Urothelium cell line (cell line): ENCODE measurements at regions not wholly inside any gene's neighbourhood (a gene's known extent, or its start where the extent isn't known, plus 50 kb on each side); places are given as distances from the start of the nearest gene placed in this dataset.
"Not testable (repeated sequence)": the region's sequence is repeated elsewhere in the genome, so short reads cannot be mapped to it uniquely, and the experiment has no call there.

Source experiments
- DNase-seq: peaks from one replicate; pipeline ENCODE4 v3.0.0; 2011; ENCODE audit warnings: low spot score, mixed read lengths
- FAIRE-seq: peaks from 2 replicates; lab custom pipeline; 2011; peaks lifted over from hg19 to GRCh38; lab: Jason Lieb, UNC

DNA sequence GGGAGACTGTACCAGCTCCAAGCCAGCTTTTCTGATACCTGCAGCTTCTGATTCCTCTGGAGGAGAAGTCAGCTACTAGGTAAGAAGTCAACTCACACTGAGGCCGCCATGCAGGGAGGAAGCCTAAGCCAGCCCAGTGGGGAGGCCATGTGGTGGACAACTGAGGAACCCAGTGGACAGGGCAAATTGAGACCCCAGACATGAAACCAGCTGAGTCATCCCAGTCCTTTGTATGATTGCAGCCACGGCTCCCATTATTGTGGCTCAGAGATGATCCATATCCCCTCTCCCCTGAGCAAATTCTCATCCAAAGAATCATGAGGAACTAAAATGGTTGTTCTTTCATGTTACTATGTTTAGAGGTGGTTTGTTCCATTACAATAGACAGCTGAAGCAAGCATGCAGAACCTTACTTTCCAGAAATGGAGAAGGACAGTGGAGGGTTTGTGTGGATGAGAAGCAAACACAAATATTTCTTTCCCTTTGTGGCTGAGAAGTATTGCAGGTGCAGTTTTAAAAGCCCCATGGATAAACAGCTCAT is 1147.3 kb upstream of the TMEM132C start:
- FAIRE-seq: no peak
- DNase-seq: no peak

DNA sequence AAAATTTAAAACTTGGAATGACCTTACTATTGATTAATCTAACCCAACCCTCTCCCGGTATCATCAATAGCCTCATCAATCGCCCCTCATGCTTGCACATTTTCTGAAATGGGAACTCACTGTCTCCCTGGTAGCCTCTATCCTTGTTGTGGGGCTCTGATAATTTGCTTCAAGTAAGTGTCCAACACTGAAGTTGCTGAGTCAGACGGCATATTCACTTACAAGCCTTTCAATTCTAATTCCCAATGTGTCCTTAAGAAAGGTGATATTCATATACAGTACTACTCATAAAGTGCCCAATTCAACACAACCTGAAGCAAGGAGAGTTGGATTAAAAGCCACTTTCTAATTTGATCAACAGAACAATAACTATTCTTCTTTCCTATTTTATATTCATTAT is 1146.1 kb upstream of the TMEM132C start:
- no peak for FAIRE-seq

DNA sequence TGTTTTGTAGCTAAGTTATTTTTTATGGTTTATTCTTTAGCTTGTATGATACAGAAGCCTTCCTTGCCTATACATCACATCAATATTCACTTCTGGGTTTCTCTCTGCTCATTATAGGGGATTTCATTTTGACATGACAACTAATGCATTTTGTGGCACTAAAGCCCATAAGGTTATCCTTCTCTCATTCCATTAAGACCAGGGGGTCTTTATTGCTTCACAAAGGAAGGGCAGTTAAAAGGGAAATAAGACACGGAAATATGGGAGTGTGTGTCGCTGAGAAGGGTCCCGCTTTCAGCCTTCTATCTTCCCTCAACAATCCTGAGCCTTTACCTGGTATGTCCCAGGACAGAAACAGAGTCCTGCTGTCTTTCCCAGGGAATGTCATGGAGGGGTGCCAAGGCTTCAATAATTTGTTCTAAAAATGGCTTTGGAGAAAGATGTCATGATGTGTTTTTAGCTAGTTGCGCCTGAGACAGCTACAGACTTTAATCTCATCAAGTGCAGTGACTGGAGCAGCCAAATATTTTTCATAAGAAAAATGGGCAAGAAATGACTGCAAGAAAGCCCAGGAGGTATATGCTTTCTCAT is 1145.4 kb upstream of the TMEM132C start:
- FAIRE-seq: no peak

More for the DNA sequence above, 1146.1 kb upstream of the TMEM132C start:
- no peak for DNase-seq

DNA sequence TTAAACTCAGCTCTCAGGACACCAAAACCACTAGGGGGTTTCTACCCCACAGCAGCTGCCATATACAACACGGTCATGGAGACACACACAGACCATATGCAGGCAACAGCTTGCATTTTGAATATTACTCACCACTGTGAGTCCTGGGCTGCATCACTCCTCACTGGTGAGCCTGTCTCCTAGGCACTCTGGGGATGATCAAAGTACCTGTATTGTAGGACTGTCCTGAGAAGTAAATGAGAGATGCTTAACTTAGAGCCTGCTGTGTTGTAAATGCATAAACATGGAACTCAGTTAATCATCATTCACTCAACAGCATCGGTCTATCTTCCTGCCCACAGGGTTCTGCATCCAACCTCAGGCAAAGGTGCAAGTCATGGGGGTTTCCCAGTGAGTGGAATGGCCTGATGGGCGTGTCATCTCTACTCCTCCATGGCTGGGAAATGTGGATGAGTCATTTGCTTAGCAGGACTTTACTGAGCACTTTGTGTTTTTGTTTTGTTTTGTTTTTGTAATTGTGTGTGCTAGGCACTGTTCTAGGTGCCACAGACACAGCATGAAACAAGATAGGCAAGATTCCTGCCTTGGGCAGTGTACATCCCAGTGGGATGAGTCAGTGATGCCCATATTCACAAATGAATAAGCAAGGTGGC is 1141.2 kb upstream of the TMEM132C start:
- DNase-seq (peak; percentile 82), FAIRE-seq (peak; percentile 42)

More for the DNA sequence above, 1145.4 kb upstream of the TMEM132C start:
- DNase-seq: no peak

DNA sequence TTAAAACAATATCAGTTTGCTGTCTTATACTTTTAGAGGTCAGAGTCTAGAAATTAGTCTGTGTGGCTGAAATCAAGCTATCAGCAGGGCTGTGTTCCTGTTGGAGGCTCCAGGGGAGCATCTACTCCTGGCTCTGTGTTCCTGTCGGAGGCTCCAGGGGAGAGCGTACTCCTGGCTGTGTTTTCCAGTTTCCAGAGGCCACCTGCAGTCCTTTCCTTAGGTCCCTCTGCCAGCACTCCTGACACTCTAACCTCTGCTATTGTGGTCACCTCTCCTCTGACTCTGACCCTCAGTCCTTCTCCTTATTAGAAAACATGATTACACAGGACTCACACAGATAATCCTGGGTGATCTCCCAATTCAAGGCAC is 1140.7 kb upstream of the TMEM132C start:
- DNase-seq (no peak), FAIRE-seq (no peak)

DNA sequence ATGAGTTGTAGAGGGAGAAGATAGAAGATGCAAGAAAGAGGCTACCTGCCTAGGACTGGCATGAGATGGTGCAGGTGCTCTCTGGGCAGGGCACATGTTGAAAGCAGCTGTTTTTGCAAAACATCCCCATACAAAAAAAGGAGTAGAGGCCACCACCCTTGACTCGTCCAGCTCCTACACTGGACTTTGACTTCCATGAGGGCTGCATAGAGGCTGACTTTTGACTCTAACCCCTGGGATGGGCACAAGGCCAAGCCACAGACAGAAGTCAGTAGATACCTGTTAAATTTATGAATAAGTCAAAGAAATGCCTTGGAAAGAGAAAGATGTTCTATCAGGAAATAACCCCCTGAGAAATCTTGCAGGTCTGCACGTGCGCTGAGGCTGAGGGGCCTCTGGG is 1139.1 kb upstream of the TMEM132C start:
- FAIRE-seq: no peak
- DNase-seq: no peak

DNA sequence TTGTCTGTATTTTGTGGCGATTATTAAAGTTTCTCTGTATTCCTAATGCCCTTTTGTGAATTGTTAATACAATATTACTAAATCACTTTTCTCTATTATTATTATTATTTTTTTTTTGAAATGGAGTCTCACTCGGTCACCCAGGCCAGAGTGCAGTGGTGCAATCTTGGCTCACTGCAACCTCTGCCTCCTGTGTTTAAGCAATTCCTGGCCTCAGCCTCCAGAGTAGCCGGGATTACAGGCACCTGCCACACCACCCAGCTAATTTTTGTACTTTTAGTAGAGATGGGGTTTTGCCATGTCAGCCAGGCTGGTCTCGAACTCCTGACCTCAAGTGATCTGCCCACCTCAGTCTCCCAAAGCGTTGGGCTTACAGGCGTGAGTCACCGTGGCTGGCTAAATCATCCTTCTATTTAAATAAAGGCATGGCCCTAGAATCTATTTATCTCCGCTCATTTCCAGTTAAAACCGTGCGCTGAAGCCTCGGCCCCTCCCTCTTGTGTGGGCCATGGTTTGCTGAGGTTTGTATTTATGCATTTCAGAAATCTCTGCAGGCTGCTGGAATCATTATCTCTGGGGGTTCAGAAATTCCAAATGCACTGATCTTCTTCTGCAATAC is 1136.4 kb upstream of the TMEM132C start:
- DNase-seq (no peak), FAIRE-seq (no peak)

DNA sequence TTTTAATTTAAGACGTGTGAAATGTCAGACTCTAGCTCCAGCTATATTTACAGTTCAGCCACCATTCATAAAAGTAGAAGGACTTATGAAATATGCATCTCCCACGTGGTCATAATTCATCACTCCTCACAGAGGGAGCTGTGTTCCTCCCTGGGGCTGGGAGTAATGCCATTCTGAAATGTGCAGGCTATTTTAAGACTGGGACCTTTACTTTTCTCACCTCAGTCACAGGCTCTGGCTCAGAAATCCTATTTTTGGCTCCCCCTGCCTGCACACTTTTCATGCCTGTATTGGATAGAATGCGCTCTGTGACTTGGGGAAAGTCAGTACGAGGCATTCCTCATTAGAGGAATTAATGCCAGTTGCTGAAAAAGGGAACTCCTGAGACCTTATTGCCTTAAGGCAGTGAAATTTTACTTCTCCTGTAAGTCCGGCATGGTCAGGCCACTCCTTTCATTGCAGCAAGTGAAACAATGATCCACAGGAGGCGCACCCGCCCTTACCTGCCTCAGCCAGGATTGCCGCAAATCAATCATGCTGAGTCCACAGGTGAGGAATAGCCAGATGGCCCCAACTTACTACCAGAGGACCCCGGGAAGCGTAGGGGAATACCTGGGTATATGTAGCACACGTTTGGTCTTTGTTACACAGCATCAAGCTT is 1133.2 kb upstream of the TMEM132C start:
- FAIRE-seq: no peak
- DNase-seq: no peak

DNA sequence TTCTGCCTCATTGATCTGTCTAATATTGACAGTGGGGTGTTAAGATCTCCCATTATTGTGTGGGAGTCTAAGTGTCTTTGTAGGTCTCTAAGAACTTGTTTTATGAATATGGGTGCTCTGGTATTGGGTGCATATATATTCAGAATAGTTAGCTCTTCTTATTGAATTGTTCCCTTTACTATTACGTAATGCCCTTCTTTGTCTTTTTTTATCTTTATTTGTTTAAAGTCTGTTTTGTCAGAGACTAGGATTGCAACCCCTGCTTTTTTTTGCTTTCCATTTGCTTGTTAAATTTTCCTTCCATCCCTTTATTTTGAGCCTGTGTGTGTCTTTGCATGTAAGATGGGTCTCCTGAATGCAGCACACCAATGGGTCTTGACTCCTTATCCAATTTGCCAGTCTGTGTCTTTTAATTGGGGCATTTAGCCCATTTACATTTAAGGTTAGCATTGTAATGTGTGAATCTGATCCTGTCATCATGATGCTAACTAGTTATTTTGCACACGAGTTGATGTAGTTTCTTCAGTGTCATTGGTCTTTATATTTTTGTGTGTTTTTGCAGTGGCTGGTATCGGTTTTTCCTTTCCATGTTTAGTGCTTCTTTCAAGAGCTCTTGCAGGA is 1126.0 kb upstream of the TMEM132C start:
- FAIRE-seq, DNase-seq: not testable (repeated sequence)

DNA sequence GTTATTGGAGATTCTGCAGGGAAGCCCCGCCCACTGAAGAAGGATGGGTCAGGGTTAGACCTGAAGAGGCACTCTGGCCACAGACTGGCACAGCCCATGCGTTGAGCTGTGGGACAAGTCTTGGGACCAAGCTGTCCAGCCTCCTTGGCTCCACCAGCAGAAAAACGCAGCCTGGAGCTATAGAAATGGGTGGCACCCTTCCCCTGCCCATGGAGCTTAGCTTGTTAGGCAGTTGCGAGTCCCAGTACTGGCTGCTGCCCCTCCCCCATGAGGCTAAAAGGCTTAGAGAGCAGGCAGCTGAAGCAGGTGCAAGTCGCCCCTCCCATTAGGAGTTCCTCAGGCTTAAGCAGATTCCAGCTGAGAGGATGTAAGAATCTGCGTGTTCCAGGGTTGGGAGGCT is 1124.0 kb upstream of the TMEM132C start:
- no peak for DNase-seq

DNA sequence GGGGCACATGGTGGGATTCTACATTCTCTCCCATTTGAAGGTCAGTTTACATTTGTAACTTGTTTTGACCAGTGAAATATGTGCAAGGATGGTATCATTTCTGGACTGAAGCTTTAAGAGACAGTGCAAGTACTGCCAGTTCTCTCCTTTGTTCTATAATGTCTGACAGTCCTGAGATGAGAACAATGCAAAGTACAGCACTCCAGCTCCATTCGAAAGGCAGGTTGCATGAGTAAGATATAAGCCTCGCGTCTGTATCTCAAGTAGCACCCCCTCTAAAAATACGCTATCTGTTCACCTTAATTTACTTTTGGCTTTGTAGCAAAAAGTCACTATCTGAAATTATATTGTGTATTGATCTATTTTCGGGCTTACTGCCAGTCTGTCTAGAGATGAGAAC is 1122.2 kb upstream of the TMEM132C start:
- DNase-seq: no peak
- FAIRE-seq: no peak

More for the DNA sequence above, 1124.0 kb upstream of the TMEM132C start:
- peak; percentile 23 for FAIRE-seq

DNA sequence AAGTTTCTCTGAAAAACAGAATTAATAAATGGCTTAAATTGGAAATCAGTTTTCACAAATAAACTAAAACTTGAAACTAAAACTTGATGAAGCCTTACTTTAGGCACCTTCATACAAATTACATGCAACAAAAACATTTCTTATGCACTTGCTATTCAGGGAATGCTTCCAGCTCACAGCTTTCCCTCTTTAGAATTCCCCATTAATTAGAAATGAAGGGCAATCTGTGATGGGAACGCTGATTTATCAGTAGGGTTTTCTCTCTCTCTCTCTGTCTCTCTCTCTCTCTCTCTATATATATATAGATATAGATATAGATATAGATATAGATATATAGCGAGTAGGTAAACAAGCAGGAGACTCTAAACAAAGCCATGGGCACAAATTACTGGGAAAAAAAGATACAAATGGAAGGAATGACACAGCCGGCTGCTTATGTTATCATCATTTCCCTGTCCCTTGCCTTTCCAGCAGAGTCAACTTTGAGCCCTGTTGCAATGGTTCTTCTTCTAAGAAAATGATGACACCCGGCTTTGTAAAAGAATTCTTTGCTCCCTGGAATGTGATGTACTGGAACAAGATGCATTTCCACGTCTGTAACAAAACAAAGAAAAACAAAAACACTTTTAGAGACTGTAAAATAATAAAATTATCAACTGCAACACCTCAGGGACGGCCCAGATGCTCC is 1121.6 kb upstream of the TMEM132C start:
- no peak for DNase-seq
- no peak for FAIRE-seq

DNA sequence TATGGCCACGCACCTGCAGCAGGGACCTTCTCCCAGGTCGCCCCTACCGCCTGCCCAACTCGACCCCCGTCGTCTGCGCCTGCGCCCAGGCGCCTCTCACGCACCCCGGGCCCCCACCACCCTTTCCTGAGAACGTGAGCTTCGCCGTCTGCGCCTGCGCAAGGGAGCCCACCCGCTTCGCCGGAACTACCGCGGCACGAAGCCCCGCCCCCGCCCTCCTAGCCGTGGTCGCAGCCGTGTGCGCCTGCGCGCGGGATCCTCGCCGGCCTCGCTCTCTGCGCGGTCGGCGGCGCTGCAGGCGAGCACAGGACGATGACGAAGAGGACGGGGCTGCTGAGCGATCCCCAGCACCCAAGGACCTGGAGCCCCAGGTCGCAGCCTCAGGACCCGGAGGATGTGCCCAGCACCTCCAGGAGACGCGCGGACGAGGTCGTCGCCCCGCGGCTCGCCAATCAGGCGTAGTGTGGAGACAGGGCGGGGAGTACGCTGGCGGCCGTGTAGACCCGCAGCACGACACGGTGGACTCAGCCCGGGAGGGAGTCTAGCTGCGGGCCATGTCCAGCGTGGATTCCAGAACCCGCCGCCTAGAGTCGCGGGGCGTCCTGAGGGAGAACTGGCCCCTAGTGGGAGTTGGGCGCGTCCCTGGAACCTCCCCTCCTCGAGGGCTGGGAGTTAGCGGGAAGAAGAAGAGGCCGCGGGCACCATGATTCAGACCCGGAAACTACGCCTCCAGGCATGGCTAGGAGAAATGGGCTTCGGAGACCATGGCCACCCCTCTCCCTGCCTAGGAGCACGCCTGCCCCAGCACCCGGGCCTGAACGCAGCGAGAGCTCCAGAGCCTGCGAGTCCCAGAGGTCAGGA is 1120.8 kb upstream of the TMEM132C start:
- FAIRE-seq (no peak), DNase-seq (peak; percentile 90)

DNA sequence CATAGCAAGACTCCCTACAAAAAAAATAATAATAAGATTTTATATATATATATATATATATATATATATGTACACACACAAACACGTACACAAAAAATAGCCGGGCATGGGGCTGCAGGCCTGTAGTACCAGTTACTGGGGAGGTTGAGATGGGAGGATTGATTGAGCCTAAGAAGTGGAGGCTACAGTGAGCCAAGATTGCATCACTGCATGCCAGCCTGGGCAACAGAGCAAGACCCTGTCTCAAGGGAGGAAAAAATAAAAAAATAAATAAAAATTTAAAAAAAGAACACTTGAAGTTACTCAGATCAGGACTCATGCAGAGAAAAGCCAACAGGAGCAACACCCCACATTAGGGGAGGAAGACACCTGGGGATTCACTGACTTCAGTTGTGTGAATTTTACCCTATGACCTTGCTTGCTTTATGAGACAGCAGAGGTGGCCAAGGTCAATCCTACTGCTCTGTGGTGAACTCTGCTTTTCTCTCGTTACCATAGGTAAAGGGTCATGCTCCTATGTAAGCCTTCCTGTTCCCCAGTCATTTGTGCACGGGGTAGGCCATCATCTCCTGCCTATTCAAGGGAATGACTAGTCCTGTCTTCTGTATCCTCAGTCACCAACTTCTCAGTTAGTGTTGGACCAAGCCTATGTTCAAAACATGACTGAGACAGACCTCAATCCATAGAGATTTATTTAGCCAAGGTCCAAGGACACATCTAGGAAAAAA is 1119.8 kb upstream of the TMEM132C start:
- FAIRE-seq: no peak

DNA sequence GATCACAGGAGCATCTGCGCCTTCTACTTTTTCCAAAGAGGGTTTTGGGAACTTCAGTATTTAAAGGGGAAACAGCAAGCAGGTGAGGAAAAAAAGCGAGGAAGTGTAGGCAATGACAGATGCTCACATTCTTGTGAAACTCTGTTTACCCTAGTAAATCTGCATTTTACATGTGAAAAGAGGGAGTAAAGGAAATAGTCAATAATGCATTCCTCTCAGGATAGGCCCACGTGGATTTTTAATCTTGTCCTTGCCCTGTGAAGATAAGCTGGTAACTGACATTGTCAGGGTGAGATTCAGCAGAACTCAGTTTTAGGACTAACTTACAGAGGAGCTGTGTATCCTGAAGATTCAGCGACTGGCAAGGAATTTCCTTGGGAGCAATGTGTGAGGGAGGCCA is 1119.2 kb upstream of the TMEM132C start:
- no peak for DNase-seq
- no peak for FAIRE-seq

More for the DNA sequence above, 1119.8 kb upstream of the TMEM132C start:
- DNase-seq: no peak

DNA sequence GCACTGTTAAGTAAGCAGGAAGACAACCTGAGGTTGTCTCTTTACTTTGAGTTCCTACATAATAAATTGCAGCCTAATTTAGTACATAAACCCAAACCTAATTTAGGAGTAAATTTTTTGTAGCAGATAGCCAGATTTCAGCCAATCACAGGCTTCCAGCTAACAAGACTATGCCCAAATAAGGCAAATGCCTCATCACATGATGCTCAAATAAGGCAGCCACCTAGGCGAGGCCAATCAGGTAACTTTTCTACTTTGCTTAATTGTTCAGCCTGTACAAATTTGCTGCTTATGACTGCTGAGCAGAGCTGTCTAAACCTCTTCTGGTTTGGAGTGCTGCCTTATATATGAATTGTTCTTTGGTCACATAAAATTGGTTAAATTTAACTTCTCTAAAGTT is 1118.7 kb upstream of the TMEM132C start:
- no peak for FAIRE-seq
- no peak for DNase-seq

DNA sequence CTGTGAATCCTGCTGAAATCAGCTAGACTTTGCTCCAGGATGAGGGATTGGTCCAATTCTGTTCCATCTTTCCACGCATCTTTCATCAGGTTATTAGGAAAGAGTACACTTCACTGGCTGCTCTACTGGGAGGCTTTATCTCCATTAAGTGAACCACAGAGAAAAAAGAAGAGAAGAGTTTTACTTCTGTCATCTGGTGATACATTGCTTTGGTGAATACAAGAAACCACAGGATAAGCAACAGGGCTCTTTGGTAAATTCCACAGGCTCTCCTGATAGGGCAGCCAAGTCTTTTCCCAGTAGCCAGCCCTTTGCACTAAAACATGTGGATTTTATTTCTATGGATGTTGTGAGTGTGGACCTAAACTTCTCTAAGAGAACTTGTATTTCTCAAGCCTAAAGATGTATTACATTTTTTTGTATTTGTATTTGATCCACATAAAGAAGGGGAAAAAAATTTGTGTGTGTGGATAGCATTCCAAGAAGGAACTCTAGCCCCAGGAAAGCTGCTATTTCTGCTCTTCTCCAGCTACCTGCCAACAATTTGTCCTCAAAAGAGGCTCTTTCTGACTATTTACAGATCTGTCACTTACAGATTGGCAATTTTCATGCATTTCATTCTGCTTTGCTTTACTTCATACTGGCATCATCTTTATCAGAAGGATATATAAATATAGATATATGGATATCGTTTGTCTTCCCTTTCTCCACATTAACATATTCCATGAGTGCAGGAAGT is 1117.6 kb upstream of the TMEM132C start:
- FAIRE-seq (no peak), DNase-seq (no peak)

DNA sequence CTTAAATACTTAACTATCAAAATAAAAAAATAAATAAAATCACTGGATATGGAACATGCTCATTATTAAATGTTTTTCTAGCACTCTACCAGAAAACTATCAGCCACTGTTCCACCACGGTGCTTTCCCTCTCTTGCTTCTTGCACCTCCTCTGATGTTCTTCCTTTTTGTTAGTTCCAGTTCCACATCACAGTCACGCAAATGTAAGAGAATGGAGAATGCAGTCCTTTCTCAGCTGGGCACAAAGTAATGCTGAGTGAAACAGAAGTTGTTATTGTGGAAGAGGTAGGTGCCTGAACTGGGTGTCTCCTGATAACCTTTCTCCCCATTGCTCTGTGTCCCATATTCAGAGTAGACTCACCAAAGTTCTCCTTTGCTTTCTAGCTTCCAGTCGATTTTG is 1116.9 kb upstream of the TMEM132C start:
- FAIRE-seq: no peak
- DNase-seq: no peak
